Activated T-cell treated with anti-CD3 and anti-CD28 coated beads, Interleukin-2, amount 50 U/mL, for 72 hours (primary cell): ENCODE measurements at regions not wholly inside any gene's neighbourhood (a gene's known extent, or its start where the extent isn't known, plus 50 kb on each side); places are given as distances from the start of the nearest gene placed in this dataset.

ENCODE experiments used
- ATAC-seq, 2 donors: fragments of 150-1000 bp; cut with Tn5 transposase; replicated peaks in 1 of 2; 2 replicates each; pipeline ENCODE4 v1.10.0; 2021; ENCODE audit warnings: moderate library complexity in 2 of 2, mild to moderate bottlenecking in 1 of 2
- DNase-seq, 2 donors: peaks; one replicate each; pipeline ENCODE4 v3.0.0; 2021 to 2022; ENCODE audit warnings: mixed read lengths in 1 of 2
- H3K27ac Mint-ChIP-seq: one replicate; pipeline ENCODE4 v1.8.0; 2022; ENCODE audit warnings: mild to moderate bottlenecking, moderate library complexity, mixed read lengths
- H3K27me3 Mint-ChIP-seq: one replicate; pipeline ENCODE4 v1.8.0; 2022; ENCODE audit warnings: low read depth, mixed read lengths
- H3K36me3 Mint-ChIP-seq, 2 donors: one replicate each; pipeline ENCODE4 v1.8.0; 2022; ENCODE audit warnings: mixed read lengths in 2 of 2, mild to moderate bottlenecking in 1 of 2; ENCODE audit not compliant: insufficient read depth in 2 of 2
- H3K4me1 Mint-ChIP-seq: one replicate; pipeline ENCODE4 v1.8.0; 2022; ENCODE audit warnings: low read depth, mixed read lengths
- H3K4me3 Mint-ChIP-seq, 2 donors: one replicate each; pipeline ENCODE4 v1.8.0; 2022; ENCODE audit warnings: mild to moderate bottlenecking in 2 of 2, mixed read lengths in 2 of 2, moderate library complexity in 2 of 2
- H3K9me3 Mint-ChIP-seq, 2 donors: one replicate each; pipeline ENCODE4 v1.8.0; 2022; ENCODE audit warnings: mixed read lengths in 2 of 2

DNA sequence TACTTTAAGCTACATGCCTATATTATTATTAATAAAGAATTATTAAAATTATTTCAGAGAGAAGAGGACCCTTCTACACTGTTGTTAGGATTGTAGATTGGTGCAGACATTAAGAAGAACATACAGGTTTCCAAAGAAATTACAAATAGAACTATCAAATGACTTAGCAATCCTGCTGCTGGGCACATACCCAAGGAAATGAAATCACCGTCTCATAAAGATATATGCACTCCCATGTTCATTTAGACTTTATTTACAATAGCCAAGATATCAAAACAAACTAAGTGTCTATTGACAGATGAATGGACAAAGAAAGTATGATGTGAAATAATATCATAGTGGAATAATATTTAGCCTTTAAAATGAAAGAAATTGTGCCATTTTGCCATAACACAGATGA, 687.7 kb upstream of the POU3F2 start:
- no peak for ATAC-seq
- DNase-seq = no peak
- H3K27me3 Mint-ChIP-seq = no peaks in the 10 kb centered on the region
- H3K4me3 Mint-ChIP-seq = no peak overlapping the region
- H3K27ac Mint-ChIP-seq = no peak overlapping the region
- peaks cover 0 to 3% of the 10 kb centered on the region in 2 donors for H3K36me3 Mint-ChIP-seq
- H3K4me1 Mint-ChIP-seq = no peaks in the 10 kb centered on the region
- peaks cover 0 to 11% of the 10 kb centered on the region in 2 donors for H3K9me3 Mint-ChIP-seq

- DNase-seq (no peak), ATAC-seq (no peak)
- Mint-ChIP-seq H3K27me3 (no peaks in the 10 kb centered on the region), H3K27ac (no peak overlapping the region), H3K4me3 (no peak overlapping the region), H3K36me3 (no peaks in the 10 kb centered on the region), H3K9me3 (peaks cover 8 to 13% of the 10 kb centered on the region in 2 donors), H3K4me1 (no peaks in the 10 kb centered on the region)
Measured at GRCh38 chr6:98156580-98156979, 677.8 kb upstream of the POU3F2 start.

DNA sequence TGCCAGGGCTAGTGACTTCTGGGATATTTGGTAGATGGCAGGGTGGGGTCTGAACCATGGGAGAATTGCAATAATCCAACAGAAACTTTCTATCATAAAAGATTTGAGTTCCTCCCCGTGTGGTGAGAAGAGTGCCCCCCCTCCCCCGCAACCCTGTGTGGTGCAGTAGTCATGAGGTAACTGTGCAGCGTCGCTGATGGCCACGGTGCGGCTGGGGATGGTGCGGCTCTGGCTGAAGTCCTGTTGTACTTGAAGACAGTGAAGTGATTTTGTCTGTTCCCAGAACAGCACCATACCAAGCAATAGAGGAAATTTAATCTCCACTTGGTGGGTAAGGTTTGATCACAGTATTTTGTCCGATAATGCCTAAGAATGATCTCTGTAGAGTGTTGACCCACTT, 654.8 kb upstream of the POU3F2 start:
- Mint-ChIP-seq H3K4me1 (no peaks in the 10 kb centered on the region), H3K36me3 (no peaks in the 10 kb centered on the region), H3K27ac (no peak overlapping the region), H3K4me3 (no peak overlapping the region), H3K9me3 (peaks cover 10 to 11% of the 10 kb centered on the region in 2 donors), H3K27me3 (no peaks in the 10 kb centered on the region)
- DNase-seq (no peak), ATAC-seq (no peak)

DNA sequence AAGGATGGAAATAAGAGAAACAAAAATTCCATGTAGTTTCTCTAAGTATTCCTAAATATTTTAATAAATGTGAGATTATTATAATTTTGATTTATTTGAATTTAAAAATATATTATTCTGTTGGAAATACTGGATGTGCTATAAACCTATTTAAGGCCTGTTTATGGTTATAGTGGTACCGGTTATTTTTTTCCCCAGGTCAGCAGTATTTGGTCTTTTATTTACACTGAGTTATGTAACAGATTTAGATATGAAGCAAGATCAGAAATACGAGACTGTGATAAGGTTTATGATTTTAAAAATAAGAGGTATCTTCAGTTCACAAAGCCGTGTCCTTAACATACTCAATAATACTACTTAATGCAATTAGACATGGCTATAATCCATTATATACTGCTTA, 634.3 kb upstream of the POU3F2 start:
- Mint-ChIP-seq H3K36me3 (no peaks in the 10 kb centered on the region), H3K27me3 (no peaks in the 10 kb centered on the region), H3K4me3 (no peak overlapping the region), H3K27ac (no peak overlapping the region), H3K9me3 (peaks cover 4 to 11% of the 10 kb centered on the region in 2 donors), H3K4me1 (no peaks in the 10 kb centered on the region)
- ATAC-seq = no peak
- no peak for DNase-seq

DNA sequence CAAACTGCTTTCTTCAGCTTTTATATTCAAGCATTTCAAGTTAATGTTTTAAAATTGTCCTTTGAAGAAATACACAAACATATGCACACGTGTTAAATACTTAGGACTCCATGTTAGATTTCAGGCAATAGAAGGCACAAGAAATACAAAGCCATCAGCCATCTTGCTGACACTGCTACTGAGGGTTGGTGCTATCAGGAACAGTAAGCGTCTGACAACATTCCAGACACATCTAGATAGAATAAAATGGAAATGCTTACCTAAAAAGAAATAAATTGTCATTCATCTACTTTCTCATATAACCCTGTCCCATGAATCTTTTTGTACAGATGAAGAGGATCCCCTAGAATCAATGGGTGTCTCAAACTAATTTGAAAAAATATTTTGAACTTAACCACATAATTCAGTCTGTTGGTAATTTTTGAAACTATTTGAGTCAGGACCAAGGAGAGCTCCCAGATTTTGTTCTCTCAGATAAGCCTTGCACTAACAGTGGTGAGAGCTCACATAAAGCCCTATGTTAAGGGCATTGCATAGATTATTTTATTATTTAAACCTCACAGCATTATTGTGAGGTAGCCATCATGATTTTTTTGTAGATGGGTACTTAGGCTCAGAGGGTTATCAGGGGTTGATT, 631.1 kb upstream of the POU3F2 start:
- no peak overlapping the region for H3K4me3 Mint-ChIP-seq
- peaks cover 2 to 9% of the 10 kb centered on the region in 2 donors for H3K9me3 Mint-ChIP-seq
- H3K36me3 Mint-ChIP-seq = no peaks in the 10 kb centered on the region
- no peak overlapping the region for H3K27ac Mint-ChIP-seq
- no peaks in the 10 kb centered on the region for H3K4me1 Mint-ChIP-seq
- H3K27me3 Mint-ChIP-seq = no peaks in the 10 kb centered on the region
- ATAC-seq (no peak), DNase-seq (no peak)

GRCh38 chr6:98212468-98212867, 621.9 kb upstream of the POU3F2 start:
- Mint-ChIP-seq H3K36me3 (no peaks in the 10 kb centered on the region), H3K27me3 (no peaks in the 10 kb centered on the region), H3K27ac (no peak overlapping the region), H3K9me3 (peaks cover 0 to 2% of the 10 kb centered on the region in 2 donors), H3K4me1 (no peaks in the 10 kb centered on the region), H3K4me3 (no peak overlapping the region)
- ATAC-seq (no peak), DNase-seq (no peak)

GRCh38 chr6:98215531-98215930, 618.8 kb upstream of the POU3F2 start:
- Mint-ChIP-seq H3K27ac (no peak overlapping the region), H3K36me3 (no peaks in the 10 kb centered on the region), H3K9me3 (peaks cover 0 to 3% of the 10 kb centered on the region in 2 donors), H3K4me1 (no peaks in the 10 kb centered on the region), H3K27me3 (no peaks in the 10 kb centered on the region), H3K4me3 (no peak overlapping the region)
- DNase-seq = no peak
- ATAC-seq = no peak

DNA sequence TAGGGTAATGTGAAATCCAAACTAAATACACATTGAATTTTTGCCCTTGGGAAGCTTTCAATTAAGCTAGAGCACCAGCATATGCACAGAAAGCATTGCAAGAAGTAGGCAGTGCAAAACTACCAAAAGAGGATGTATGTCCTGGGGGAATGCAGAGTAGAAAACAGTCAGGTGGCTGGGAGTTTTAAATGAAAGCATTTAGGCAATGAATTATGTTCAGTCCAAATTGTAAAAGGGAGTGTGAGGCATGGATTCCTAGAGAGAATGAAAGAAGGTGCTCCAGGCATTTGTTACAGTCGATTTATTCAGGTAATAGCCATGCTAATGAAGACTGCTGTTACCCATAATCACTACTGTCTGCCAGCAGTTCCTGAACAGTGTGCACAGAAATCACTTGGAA, 604.1 kb upstream of the POU3F2 start:
- Mint-ChIP-seq H3K4me3 (no peak overlapping the region), H3K27me3 (no peaks in the 10 kb centered on the region), H3K36me3 (no peaks in the 10 kb centered on the region), H3K4me1 (no peaks in the 10 kb centered on the region), H3K27ac (no peak overlapping the region), H3K9me3 (peaks cover 2 to 15% of the 10 kb centered on the region in 2 donors)
- DNase-seq (no peak), ATAC-seq (no peak)

DNA sequence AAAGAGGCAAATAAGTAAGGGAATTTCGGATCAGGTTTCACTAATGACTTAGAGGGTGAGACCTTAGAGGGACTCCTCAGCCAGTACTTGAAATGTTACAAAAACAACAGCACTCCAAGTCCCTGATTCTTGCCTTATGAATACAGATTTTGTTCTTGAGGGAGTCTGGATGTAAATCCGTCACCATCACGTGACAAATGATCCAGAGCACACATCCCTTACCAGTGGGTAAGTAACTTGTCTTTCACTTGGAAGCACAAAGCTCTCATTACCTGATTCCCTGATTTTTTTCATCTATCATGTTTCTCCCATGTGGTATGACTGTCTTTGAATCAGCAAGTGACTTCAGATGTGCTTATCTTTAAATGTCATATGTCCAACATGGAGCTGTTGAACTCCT, 595.3 kb upstream of the POU3F2 start:
- peaks cover 3 to 9% of the 10 kb centered on the region in 2 donors for H3K9me3 Mint-ChIP-seq
- DNase-seq = no peak

DNA sequence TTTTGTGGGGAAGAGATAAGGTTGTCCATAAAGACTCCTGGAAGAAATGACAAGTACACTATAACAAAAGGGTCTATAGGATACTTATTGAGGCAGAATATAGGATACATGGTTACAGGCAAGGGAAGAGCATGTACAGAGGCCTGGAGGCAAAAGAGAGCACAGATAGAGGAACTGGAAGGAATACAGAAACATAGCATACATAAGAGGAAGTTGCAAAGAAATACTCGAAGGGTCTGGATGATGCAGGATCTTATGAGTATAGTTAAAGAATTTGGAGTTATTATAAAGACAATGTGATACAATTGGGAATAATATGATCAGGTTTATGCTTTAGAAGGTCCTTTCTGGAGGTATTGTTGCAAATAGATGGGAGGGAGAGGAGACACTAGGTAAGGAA, 592.7 kb upstream of the POU3F2 start:
- ATAC-seq = no peak
- no peaks in the 10 kb centered on the region for H3K36me3 Mint-ChIP-seq
- H3K4me1 Mint-ChIP-seq = no peaks in the 10 kb centered on the region
- no peak for DNase-seq
- H3K4me3 Mint-ChIP-seq = no peak overlapping the region
- no peaks in the 10 kb centered on the region for H3K27me3 Mint-ChIP-seq
- H3K9me3 Mint-ChIP-seq = peaks cover 1 to 3% of the 10 kb centered on the region in 2 donors
- no peak overlapping the region for H3K27ac Mint-ChIP-seq

More for the DNA sequence above, 595.3 kb upstream of the POU3F2 start:
- Mint-ChIP-seq H3K27ac (no peak overlapping the region), H3K4me1 (no peaks in the 10 kb centered on the region), H3K36me3 (peaks cover 0 to 1% of the 10 kb centered on the region in 2 donors), H3K27me3 (no peaks in the 10 kb centered on the region), H3K4me3 (no peak overlapping the region)
- ATAC-seq = no peak

DNA sequence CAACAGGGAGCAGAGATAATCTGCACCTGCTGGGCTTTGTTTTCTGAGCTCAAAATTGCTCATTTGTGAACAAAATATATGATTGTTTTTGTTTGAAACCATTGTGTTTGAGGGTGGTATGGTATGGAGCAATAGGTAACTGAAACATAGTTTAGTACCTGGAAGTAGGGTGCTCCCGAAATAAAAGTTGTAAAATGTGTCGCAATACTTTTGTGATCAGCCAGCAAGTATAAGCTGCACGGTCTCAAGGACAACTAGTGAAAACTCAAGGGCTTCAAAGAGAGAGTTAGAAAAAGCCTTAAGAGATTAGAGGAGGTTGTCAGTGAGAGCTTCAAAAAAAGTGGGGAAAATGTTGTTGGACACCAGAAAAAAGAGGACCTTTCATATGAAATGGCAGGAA, 579.8 kb upstream of the POU3F2 start:
- Mint-ChIP-seq H3K27me3 (no peaks in the 10 kb centered on the region), H3K36me3 (no peaks in the 10 kb centered on the region), H3K27ac (no peak overlapping the region), H3K4me1 (no peaks in the 10 kb centered on the region), H3K9me3 (peaks cover 2 to 4% of the 10 kb centered on the region in 2 donors), H3K4me3 (no peak overlapping the region)
- DNase-seq = no peak
- ATAC-seq = no peak

DNA sequence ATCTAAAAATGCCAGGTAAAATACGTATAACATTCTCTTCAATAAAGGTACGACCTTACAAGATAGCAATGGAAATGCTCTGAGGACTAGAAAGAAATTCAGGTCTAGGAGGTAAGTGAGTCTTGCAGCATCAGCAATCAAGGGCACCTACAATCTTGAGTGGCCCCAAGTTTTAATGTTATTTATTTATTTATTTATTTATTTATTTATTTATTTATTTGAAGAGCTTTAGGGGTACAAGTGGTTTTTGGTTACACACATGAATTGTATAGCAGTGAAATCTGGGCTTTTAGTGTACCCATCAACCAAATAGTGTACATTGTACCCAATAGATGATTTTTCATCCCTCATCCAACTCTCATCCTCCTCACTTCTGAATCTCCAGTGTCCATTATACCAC, 574.0 kb upstream of the POU3F2 start:
- Mint-ChIP-seq H3K4me3 (no peak overlapping the region), H3K36me3 (no peaks in the 10 kb centered on the region), H3K27ac (no peak overlapping the region), H3K27me3 (no peaks in the 10 kb centered on the region), H3K4me1 (no peaks in the 10 kb centered on the region), H3K9me3 (peaks cover 2 to 3% of the 10 kb centered on the region in 2 donors)
- no peak for ATAC-seq
- DNase-seq = no peak

GRCh38 chr6:98272060-98272459, 562.3 kb upstream of the POU3F2 start:
- Mint-ChIP-seq H3K27me3 (no peaks in the 10 kb centered on the region), H3K9me3 (peaks cover 0 to 1% of the 10 kb centered on the region in 2 donors), H3K36me3 (no peaks in the 10 kb centered on the region), H3K27ac (no peak overlapping the region), H3K4me3 (no peak overlapping the region), H3K4me1 (no peaks in the 10 kb centered on the region)
- ATAC-seq (no peak), DNase-seq (no peak)

DNA sequence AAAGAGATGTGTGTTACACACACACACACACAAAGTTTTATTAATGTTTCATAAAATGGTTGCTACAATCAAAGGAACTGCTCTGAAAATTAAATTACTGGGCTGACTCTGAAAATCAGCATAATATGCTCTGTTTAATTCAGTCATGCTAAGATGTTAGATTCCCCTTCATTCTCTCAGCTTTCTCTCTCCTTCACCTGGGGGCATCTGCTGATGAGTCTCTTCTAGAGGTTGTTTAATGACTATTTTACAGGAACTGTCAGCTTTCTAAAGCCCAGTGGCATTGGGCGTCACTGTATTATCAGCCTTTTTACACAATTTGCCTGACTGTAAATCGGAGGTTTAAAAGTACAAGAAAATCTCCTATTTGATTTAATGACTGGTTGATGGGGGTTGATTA, 559.7 kb upstream of the POU3F2 start:
- H3K4me3 Mint-ChIP-seq = no peak overlapping the region
- ATAC-seq (no peak), DNase-seq (no peak)

More for the DNA sequence above, 559.7 kb upstream of the POU3F2 start:
- H3K27me3 Mint-ChIP-seq = no peaks in the 10 kb centered on the region
- H3K9me3 Mint-ChIP-seq = no peaks in the 10 kb centered on the region
- no peak overlapping the region for H3K27ac Mint-ChIP-seq
- H3K36me3 Mint-ChIP-seq = no peaks in the 10 kb centered on the region
- H3K4me1 Mint-ChIP-seq = no peaks in the 10 kb centered on the region
